Natural killer cell (primary cell): ENCODE measurements at regions not wholly inside any gene's neighbourhood (a gene's known extent, or its start where the extent isn't known, plus 50 kb on each side); places are given as distances from the start of the nearest gene placed in this dataset.

Experiments
- ATAC-seq, 3 donors: fragments of 150-1000 bp in 2 of 3; fragments of 200-7000 bp in 1 of 3; cut with Tn5 transposase; 1 replicate in 1 of 3; 2 replicates in 2 of 3; pipeline ENCODE4 v1.10.0; 2021; ENCODE audit warnings: mild to moderate bottlenecking in 2 of 3, moderate library complexity in 2 of 3
- DNase-seq, 2 donors: peaks; one replicate each; pipeline versions ENCODE4 v3.0.0 to v3.0.0-alpha.2; 2013 to 2021; ENCODE audit warnings: mixed read lengths in 1 of 2
- H3K27ac ChIP-seq: one replicate; pipeline ENCODE4 v1.5.1; 2013; ENCODE audit warnings: mild to moderate bottlenecking, low read length
- H3K27me3 ChIP-seq: one replicate; pipeline ENCODE4 v1.6.1; 2013; ENCODE audit warnings: low read length; ENCODE audit not compliant: control insufficient read depth, insufficient read depth
- H3K36me3 ChIP-seq: one replicate; pipeline ENCODE4 v1.6.1; 2013; ENCODE audit warnings: low read length; ENCODE audit not compliant: control insufficient read depth, insufficient read depth
- H3K4me1 ChIP-seq: one replicate; pipeline ENCODE4 v1.6.1; 2013; ENCODE audit warnings: low read length; ENCODE audit not compliant: control insufficient read depth, insufficient read depth
- H3K4me3 ChIP-seq: one replicate; pipeline ENCODE4 v1.5.1; 2013; ENCODE audit warnings: low read length
- H3K9me3 ChIP-seq: one replicate; pipeline ENCODE4 v1.6.1; 2013; ENCODE audit warnings: low read length; ENCODE audit not compliant: control insufficient read depth, insufficient read depth
- H3K27ac Mint-ChIP-seq, 2 donors: one replicate each; pipeline ENCODE4 v1.8.0; 2022; ENCODE audit warnings: mild to moderate bottlenecking in 2 of 2, mixed read lengths in 2 of 2, moderate library complexity in 1 of 2
- H3K27me3 Mint-ChIP-seq, 2 donors: one replicate each; pipeline ENCODE4 v1.8.0; 2022; ENCODE audit warnings: low read depth in 2 of 2, mixed read lengths in 2 of 2
- H3K36me3 Mint-ChIP-seq: one replicate; pipeline ENCODE4 v1.8.0; 2022; ENCODE audit warnings: mixed read lengths
- H3K4me1 Mint-ChIP-seq, 2 donors: one replicate each; pipeline ENCODE4 v1.8.0; 2022; ENCODE audit warnings: mixed read lengths in 2 of 2
- H3K4me3 Mint-ChIP-seq: one replicate; pipeline ENCODE4 v1.8.0; 2022; ENCODE audit warnings: mild to moderate bottlenecking, moderate library complexity, mixed read lengths
- H3K9me3 Mint-ChIP-seq, 2 donors: one replicate each; pipeline ENCODE4 v1.8.0; 2022; ENCODE audit warnings: mixed read lengths in 2 of 2
- CTCF ChIP-seq: fragments of 200-600 bp; IDR thresholded peaks from one replicate; pipeline ENCODE4 v1.8.0; 2022; ENCODE audit warnings: antibody characterized with exemption
- WGBS: methylation state at CpG from one replicate; pipeline ENCODE4 v1.1.7; 2013; ENCODE audit warnings: missing lambda C conversion rate; ENCODE audit not compliant: insufficient coverage; 5-methylcytosine and 5-hydroxymethylcytosine counted together
- intact Hi-C: fragments of 100-400 bp; cut with micrococcal nuclease; formaldehyde crosslinking; loops from one replicate; pipeline ENCODE4 v1.14.2; 2022

DNA sequence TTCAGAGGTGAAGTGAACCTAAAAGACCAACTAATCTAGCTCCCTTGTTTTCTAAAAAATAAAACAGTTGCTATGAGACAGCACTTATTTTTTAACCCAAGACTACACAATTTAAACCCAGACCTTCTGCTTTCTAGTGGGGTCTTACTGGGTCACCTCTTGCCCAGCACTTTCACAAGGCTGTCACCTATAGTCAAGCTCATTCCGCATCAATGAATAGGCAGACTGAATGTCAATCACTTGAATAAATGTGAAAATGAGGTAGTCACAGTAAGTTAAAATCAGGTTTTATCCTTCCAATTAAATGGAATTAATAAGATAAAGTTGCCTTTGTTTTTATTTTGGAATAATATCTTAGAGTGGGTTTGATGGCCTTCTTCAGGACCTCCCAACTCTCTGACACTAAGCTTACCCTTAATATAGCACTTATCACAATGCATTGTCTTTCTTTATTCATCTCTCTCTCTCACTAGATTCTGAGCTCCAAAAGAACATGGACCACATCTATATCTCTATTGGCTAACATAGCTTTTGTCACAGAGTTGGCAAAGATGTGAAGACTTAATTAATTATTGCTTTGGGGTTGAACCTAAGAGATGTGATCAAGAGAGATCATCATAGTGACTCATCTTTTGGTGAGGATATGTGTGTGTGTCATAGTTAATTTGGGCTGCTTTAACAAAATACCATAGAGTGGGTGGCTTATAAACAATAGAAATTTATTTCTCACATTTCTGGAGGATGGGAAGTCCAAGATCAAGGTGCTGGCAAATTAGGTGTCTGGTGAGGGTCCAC, 248.7 kb upstream of the DAB1 start:
- no peak overlapping the region for H3K4me3 Mint-ChIP-seq
- TF ChIP-seq CTCF, result no peak
- Histone ChIP-seq H3K4me1 (no peaks in the 10 kb centered on the region), H3K36me3 (no peaks in the 10 kb centered on the region), H3K27me3 (no peaks in the 10 kb centered on the region), H3K9me3 (no peaks in the 10 kb centered on the region), H3K27ac (no peak overlapping the region), H3K4me3 (no peak overlapping the region)
- peaks cover 0 to 4% of the 10 kb centered on the region in 2 donors for H3K9me3 Mint-ChIP-seq
- no peak overlapping the region for H3K27ac Mint-ChIP-seq
- H3K4me1 Mint-ChIP-seq, result no peaks in the 10 kb centered on the region
- peaks cover 1 to 2% of the 10 kb centered on the region in 2 donors for H3K27me3 Mint-ChIP-seq
- intact Hi-C loops, result no loop called here
- WGBS, result no CpG with 5 or more reads among the region's 1 CpG
- no peaks in the 10 kb centered on the region for H3K36me3 Mint-ChIP-seq
- DNase-seq (no peak), ATAC-seq (no peak)

DNA sequence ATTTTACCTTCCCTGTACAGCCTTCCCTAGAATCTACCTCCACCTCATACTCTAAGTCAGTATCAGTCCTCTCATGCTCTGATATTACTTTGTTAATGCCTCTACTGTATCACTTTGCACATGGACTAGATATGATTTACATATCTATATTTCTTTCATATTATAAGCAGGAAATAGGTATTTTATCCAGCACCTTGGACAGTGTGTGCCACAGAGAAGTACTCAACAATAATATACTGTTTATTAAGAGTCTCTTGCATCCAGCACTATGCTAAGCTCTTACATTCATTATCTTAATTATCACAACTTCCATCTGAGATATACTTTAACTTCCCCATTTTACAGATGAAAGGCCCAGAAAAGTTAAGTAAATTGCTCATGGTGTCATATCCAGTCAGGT, 247.9 kb upstream of the DAB1 start:
- intact Hi-C loops, result no loop called here
- Histone ChIP-seq H3K36me3 (no peaks in the 10 kb centered on the region), H3K27me3 (no peaks in the 10 kb centered on the region), H3K4me3 (no peak overlapping the region), H3K4me1 (no peaks in the 10 kb centered on the region), H3K27ac (no peak overlapping the region), H3K9me3 (no peaks in the 10 kb centered on the region)
- TF ChIP-seq CTCF, result no peak
- Mint-ChIP-seq H3K27me3 (peaks cover 2 to 8% of the 10 kb centered on the region in 2 donors), H3K9me3 (peaks cover 0 to 4% of the 10 kb centered on the region in 2 donors), H3K4me1 (no peaks in the 10 kb centered on the region), H3K36me3 (no peaks in the 10 kb centered on the region), H3K27ac (no peak overlapping the region), H3K4me3 (no peak overlapping the region)
- ATAC-seq (no peak), DNase-seq (no peak)

DNA sequence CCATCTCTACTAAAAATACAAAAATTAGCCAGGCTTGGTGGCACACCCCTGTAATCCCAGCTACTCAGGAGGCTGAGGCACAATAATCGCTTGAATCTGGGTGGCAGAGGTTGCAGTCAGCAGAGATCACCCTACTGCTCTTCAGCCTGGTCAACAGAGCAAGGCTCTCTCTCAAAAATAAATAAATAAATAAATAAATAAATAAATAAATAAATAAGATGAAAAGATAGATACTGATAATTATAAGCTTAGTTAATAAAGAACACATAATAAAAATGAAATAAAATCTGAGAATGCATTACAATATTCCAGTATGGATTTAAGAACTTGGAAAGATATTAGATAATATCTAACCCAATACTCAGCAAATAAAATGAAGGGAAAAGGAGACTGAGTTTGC, 235.9 kb upstream of the DAB1 start:
- H3K4me3 Mint-ChIP-seq, result no peak overlapping the region
- no peaks in the 10 kb centered on the region for H3K27me3 ChIP-seq
- 86% methylated on average over 1 of the region's 1 CpG for WGBS
- H3K4me1 Mint-ChIP-seq, result no peaks in the 10 kb centered on the region
- DNase-seq (no peak), ATAC-seq (no peak)
- intact Hi-C loops, result no loop called here
- no peaks in the 10 kb centered on the region for H3K27me3 Mint-ChIP-seq
- no peaks in the 10 kb centered on the region for H3K9me3 Mint-ChIP-seq
- no peaks in the 10 kb centered on the region for H3K9me3 ChIP-seq
- no peak overlapping the region for H3K27ac Mint-ChIP-seq
- H3K27ac ChIP-seq, result no peak overlapping the region
- no peaks in the 10 kb centered on the region for H3K36me3 Mint-ChIP-seq
- TF ChIP-seq CTCF, result no peak
- H3K4me1 ChIP-seq, result no peaks in the 10 kb centered on the region
- no peak overlapping the region for H3K4me3 ChIP-seq
- no peaks in the 10 kb centered on the region for H3K36me3 ChIP-seq

DNA sequence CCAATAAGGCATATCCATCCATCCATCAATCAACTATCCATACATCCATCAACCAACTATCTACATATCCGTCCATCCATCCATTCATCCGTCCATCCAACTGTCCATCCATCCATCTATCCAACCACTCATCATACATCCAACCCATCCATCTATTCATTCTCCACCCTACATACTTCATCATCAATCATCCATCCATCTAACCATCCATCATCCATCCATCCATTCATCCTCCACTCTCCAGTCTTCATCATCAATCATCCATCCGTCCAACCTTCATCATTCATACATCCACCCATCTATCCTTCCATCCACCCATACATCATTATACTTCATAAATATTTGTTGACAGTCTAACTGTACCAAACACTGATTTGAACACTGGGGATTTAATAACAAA, 231.3 kb upstream of the DAB1 start:
- H3K27me3 ChIP-seq, result no peaks in the 10 kb centered on the region
- H3K4me1 Mint-ChIP-seq, result no peaks in the 10 kb centered on the region
- intact Hi-C loops, result no loop called here

More for the DNA sequence above, 231.3 kb upstream of the DAB1 start:
- H3K36me3 Mint-ChIP-seq, result no peaks in the 10 kb centered on the region
- H3K9me3 Mint-ChIP-seq, result no peaks in the 10 kb centered on the region
- H3K27ac Mint-ChIP-seq, result no peak overlapping the region
- TF ChIP-seq CTCF, result no peak
- ATAC-seq, result no peak
- no peak overlapping the region for H3K4me3 ChIP-seq
- H3K27ac ChIP-seq, result no peak overlapping the region
- H3K27me3 Mint-ChIP-seq, result no peaks in the 10 kb centered on the region
- H3K4me3 Mint-ChIP-seq, result no peak overlapping the region
- no peaks in the 10 kb centered on the region for H3K4me1 ChIP-seq
- WGBS, result 76% methylated on average over 3 of the region's 3 CpGs
- no peaks in the 10 kb centered on the region for H3K36me3 ChIP-seq
- no peak for DNase-seq
- no peaks in the 10 kb centered on the region for H3K9me3 ChIP-seq
